Lung (tissue), 11 donors: ENCODE measurements at regions not wholly inside any gene's neighbourhood (a gene's known extent, or its start where the extent isn't known, plus 50 kb on each side); places are given as distances from the start of the nearest gene placed in this dataset.

ENCODE experiments used
- ATAC-seq: fragments of 200-7000 bp; cut with Tn5 transposase; one replicate; pipeline ENCODE4 v1.9.1; 2020; ENCODE audit warnings: moderate number of reproducible peaks; ENCODE audit not compliant: insufficient read depth, low FRiP score
- DNase-seq, 3 donors: peaks; one replicate each; pipeline ENCODE4 v3.0.0-alpha.2; 2013 to 2017
- H3K27ac ChIP-seq, 2 donors: one replicate each; pipeline ENCODE4 v1.5.1; 2013; ENCODE audit warnings: mild to moderate bottlenecking in 2 of 2, moderate library complexity in 2 of 2, control low read depth in 1 of 2, inconsistent platforms in 1 of 2, low read depth in 1 of 2, low read length in 1 of 2
- H3K27me3 ChIP-seq, 3 donors: one replicate each; pipeline ENCODE4 v1.5.1; 2013; ENCODE audit warnings: low read length in 2 of 3; ENCODE audit not compliant: control insufficient read depth in 3 of 3, insufficient read depth in 3 of 3
- H3K36me3 ChIP-seq, 4 donors: one replicate each; pipeline ENCODE4 v1.5.1; 2013; ENCODE audit warnings: low read length in 4 of 4, mild to moderate bottlenecking in 1 of 4, moderate library complexity in 1 of 4; ENCODE audit not compliant: control insufficient read depth in 4 of 4, insufficient read depth in 4 of 4
- H3K4me1 ChIP-seq, 5 donors: one replicate each; pipeline ENCODE4 v1.5.1; 2013; ENCODE audit warnings: low read length in 5 of 5, mild to moderate bottlenecking in 2 of 5, moderate library complexity in 1 of 5; ENCODE audit not compliant: control insufficient read depth in 5 of 5, insufficient read depth in 5 of 5
- H3K4me3 ChIP-seq: one replicate; pipeline ENCODE4 v1.5.1; 2013; ENCODE audit warnings: mild to moderate bottlenecking, control low read depth, moderate library complexity
- H3K9ac ChIP-seq, 2 donors: one replicate each; pipeline ENCODE4 v1.5.1; 2013; ENCODE audit warnings: low read length in 2 of 2, control low read depth in 1 of 2; ENCODE audit not compliant: insufficient read depth in 1 of 2
- H3K9me3 ChIP-seq, 4 donors: one replicate each; pipeline ENCODE4 v1.5.1; 2013; ENCODE audit warnings: low read length in 3 of 4, mild to moderate bottlenecking in 1 of 4, moderate library complexity in 1 of 4; ENCODE audit not compliant: control insufficient read depth in 4 of 4, insufficient read depth in 3 of 4
- WGBS, 2 donors: extraction: QIAGEN DNeasy Blood & Tissue Kit; methylation state at CpG; one replicate each; pipeline ENCODE4 v1.1.7; 2013; 5-methylcytosine and 5-hydroxymethylcytosine counted together
- TF ChIP-seq, protein P1 (sequence below): IDR thresholded peaks from 2 replicates; pipeline ENCODE4 v1.5.1; 2012; ENCODE audit warnings: mild to moderate bottlenecking; ENCODE audit errors: control extremely low read depth, extremely low read depth
- donor health status: control.
- donor health status: control.
- donor health status: Bipolar disorder and iron deficiency.
- donor health status: healthy.
- donor health status: DM: yes; HTN: yes; CAD: no.

GRCh38 chr3:193844472-193844871, 251.5 kb downstream of the OPA1 start:
- H3K27ac ChIP-seq: peak overlapping the region in 1 of 2 donors; percentile 62
- peak overlapping the region in 1 of 2 donors; percentile 60 for H3K9ac ChIP-seq
- WGBS, 2 donors: 81 to 85% methylated on average over 3 of the region's 3 CpGs
- ATAC-seq: no peak
- no peak overlapping the region for H3K4me3 ChIP-seq
- TF ChIP-seq, protein P1, sequence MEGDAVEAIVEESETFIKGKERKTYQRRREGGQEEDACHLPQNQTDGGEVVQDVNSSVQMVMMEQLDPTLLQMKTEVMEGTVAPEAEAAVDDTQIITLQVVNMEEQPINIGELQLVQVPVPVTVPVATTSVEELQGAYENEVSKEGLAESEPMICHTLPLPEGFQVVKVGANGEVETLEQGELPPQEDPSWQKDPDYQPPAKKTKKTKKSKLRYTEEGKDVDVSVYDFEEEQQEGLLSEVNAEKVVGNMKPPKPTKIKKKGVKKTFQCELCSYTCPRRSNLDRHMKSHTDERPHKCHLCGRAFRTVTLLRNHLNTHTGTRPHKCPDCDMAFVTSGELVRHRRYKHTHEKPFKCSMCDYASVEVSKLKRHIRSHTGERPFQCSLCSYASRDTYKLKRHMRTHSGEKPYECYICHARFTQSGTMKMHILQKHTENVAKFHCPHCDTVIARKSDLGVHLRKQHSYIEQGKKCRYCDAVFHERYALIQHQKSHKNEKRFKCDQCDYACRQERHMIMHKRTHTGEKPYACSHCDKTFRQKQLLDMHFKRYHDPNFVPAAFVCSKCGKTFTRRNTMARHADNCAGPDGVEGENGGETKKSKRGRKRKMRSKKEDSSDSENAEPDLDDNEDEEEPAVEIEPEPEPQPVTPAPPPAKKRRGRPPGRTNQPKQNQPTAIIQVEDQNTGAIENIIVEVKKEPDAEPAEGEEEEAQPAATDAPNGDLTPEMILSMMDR: no peak
- H3K9me3 ChIP-seq: no peaks in the 10 kb centered on the region
- H3K36me3 ChIP-seq: no peaks in the 10 kb centered on the region
- peaks cover 0 to 11% (median 0%) of the 10 kb centered on the region in 5 donors for H3K4me1 ChIP-seq
- no peaks in the 10 kb centered on the region for H3K27me3 ChIP-seq
- no peak for DNase-seq

DNA sequence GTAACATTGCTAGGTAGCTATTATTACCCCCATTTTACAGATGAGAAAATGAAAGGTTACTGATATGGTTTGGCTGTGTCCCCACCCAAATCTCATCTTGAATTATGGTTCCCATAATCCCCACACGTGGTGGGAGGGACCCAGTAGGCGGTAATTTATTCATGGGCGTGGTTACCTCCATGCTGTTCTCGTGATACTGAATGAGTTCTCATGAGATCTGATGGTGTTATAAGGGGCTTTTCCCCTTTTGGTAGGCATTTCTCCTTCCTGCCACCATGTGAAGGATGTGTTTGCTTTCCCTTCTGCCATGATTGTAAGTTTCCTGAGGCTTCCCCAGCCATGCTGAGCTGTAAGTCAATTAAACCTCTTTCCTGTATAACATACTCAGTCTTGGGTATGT, 252.1 kb downstream of the OPA1 start:
- ATAC-seq: no peak
- H3K27ac ChIP-seq: no peak overlapping the region
- no peak overlapping the region for H3K4me3 ChIP-seq
- DNase-seq: no peak
- H3K36me3 ChIP-seq: no peaks in the 10 kb centered on the region
- WGBS, 2 donors: 90 to 96% methylated on average over 4 of the region's 4 CpGs
- TF ChIP-seq, protein P1: no peak
- H3K27me3 ChIP-seq: no peaks in the 10 kb centered on the region
- peaks cover 0 to 2% (median 0%) of the 10 kb centered on the region in 4 donors for H3K9me3 ChIP-seq
- H3K9ac ChIP-seq: no peak overlapping the region
- peaks cover 0 to 11% (median 0%) of the 10 kb centered on the region in 5 donors for H3K4me1 ChIP-seq

DNA sequence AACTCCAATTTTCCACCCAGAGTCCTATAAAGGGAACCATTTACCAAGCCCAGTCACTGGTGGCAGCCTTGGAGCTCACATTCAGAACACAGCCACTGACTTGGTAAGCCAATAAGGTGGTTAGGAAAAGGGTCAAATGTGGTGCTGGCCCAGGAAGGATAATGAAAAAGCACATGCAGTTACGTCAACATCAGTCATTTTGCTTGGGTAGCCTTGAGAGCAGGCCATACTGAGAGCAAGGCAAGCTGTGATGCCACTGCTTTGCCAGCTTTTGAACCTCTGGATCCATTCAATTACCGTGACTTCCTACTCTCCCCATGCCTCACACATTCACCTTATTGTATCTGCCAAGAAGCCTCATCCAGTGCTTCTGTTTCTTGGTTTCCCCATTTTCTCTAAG, 253.6 kb downstream of the OPA1 start:
- 91 to 98% methylated on average over 2 of the region's 2 CpGs for WGBS, 2 donors
- no peak overlapping the region for H3K9ac ChIP-seq
- H3K36me3 ChIP-seq: no peaks in the 10 kb centered on the region
- no peak for DNase-seq
- no peak overlapping the region for H3K4me3 ChIP-seq
- no peaks in the 10 kb centered on the region for H3K27me3 ChIP-seq
- peaks cover 0 to 17% (median 0%) of the 10 kb centered on the region in 5 donors for H3K4me1 ChIP-seq
- H3K9me3 ChIP-seq: peaks cover 0 to 2% (median 0%) of the 10 kb centered on the region in 4 donors
- no peak for ATAC-seq
- no peak overlapping the region for H3K27ac ChIP-seq
- TF ChIP-seq, protein P1: no peak

- Histone ChIP-seq H3K9ac (no peak overlapping the region), H3K4me1 (peaks cover 0 to 20% (median 2%) of the 10 kb centered on the region in 5 donors), H3K27ac (no peak overlapping the region), H3K27me3 (no peaks in the 10 kb centered on the region), H3K9me3 (peaks cover 0 to 2% (median 0%) of the 10 kb centered on the region in 4 donors), H3K36me3 (no peaks in the 10 kb centered on the region), H3K4me3 (no peak overlapping the region)
- TF ChIP-seq, protein P1: no peak
- DNase-seq (no peak), ATAC-seq (no peak)
- WGBS, 2 donors: 92 to 95% methylated on average over 6 of the region's 6 CpGs
Observed at GRCh38 chr3:193847402-193847801, 254.4 kb downstream of the OPA1 start.
